HG03196 (cell line): ENCODE measurements at regions not wholly inside any gene's neighbourhood (a gene's known extent, or its start where the extent isn't known, plus 50 kb on each side); places are given as distances from the start of the nearest gene placed in this dataset.
A peak's percentile ranks its signal among the peaks of the same experiment; 100 is the strongest.

Source experiments
- ATAC-seq: cut with Tn5 transposase; IDR thresholded peaks from one replicate; pipeline ENCODE4 v1.9.1; 2021; ENCODE audit not compliant: unreplicated experiment

- ATAC-seq = no peak
These were observed 138.3 kb downstream of the TOMM20 start for GRCh38 chr1:234990328-234990675.

GRCh38 chr1:234989479-234990327, 138.9 kb downstream of the TOMM20 start:
- ATAC-seq = no peak

GRCh38 chr1:234989019-234989418, 139.6 kb downstream of the TOMM20 start:
- no peak for ATAC-seq

GRCh38 chr1:234988536-234988935, 140.1 kb downstream of the TOMM20 start:
- ATAC-seq = no peak

GRCh38 chr1:234988155-234988517, 140.5 kb downstream of the TOMM20 start:
- no peak for ATAC-seq

GRCh38 chr1:234987415-234988154, 141.1 kb downstream of the TOMM20 start:
- peak; percentile 48 for ATAC-seq

- no peak for ATAC-seq
These were observed 141.8 kb downstream of the TOMM20 start for GRCh38 chr1:234986750-234987414.

- no peak for ATAC-seq
These were observed 142.9 kb downstream of the TOMM20 start for GRCh38 chr1:234985516-234986294.

GRCh38 chr1:234985007-234985370, 143.6 kb downstream of the TOMM20 start:
- ATAC-seq = no peak

GRCh38 chr1:234983564-234984238, 144.9 kb downstream of the TOMM20 start:
- no peak for ATAC-seq

GRCh38 chr1:234981758-234982157, 146.9 kb downstream of the TOMM20 start:
- no peak for ATAC-seq

- ATAC-seq = peak; percentile 36
These were observed 147.8 kb downstream of the TOMM20 start for GRCh38 chr1:234980645-234981396.

GRCh38 chr1:234980291-234980644, 148.4 kb downstream of the TOMM20 start:
- ATAC-seq = no peak

- no peak for ATAC-seq
These were observed 149.0 kb downstream of the TOMM20 start for GRCh38 chr1:234979296-234980279.

GRCh38 chr1:234978397-234979295, 150.0 kb downstream of the TOMM20 start:
- ATAC-seq = peak; percentile 51

- no peak for ATAC-seq
These were observed 150.7 kb downstream of the TOMM20 start for GRCh38 chr1:234977875-234978396.

GRCh38 chr1:234976861-234977680, 151.6 kb downstream of the TOMM20 start:
- no peak for ATAC-seq
